Testis (tissue), 2 donors: ENCODE measurements at regions not wholly inside any gene's neighbourhood (a gene's known extent, or its start where the extent isn't known, plus 50 kb on each side); places are given as distances from the start of the nearest gene placed in this dataset.

Experiments
- DNase-seq: peaks from one replicate; pipeline ENCODE4 v3.0.0-alpha.2; 2019
- H3K27ac ChIP-seq, 2 donors: fragments of 200-600 bp; sonication (generic); one replicate each; pipeline ENCODE4 v1.5.1; 2019
- H3K27me3 ChIP-seq: fragments of 200-600 bp; sonication (generic); one replicate; pipeline ENCODE4 v1.5.1; 2019
- H3K36me3 ChIP-seq: fragments of 200-600 bp; sonication (generic); one replicate; pipeline ENCODE4 v1.5.1; 2017; ENCODE audit warnings: low read depth; ENCODE audit errors: missing control alignments
- H3K4me1 ChIP-seq: fragments of 200-600 bp; sonication (generic); one replicate; pipeline ENCODE4 v1.5.1; 2019
- H3K4me3 ChIP-seq, 2 donors: fragments of 200-600 bp; sonication (generic); one replicate each; pipeline ENCODE4 v1.5.1; 2017 to 2019
- H3K9me3 ChIP-seq: fragments of 200-600 bp; sonication (generic); one replicate; pipeline ENCODE4 v1.5.1; 2017
- CTCF ChIP-seq, 3 experiments: fragments of 450-650 bp in 2 of 3; fragments of 200-600 bp in 1 of 3; sonication (generic) in 1 of 3; IDR thresholded peaks; one replicate each; pipeline ENCODE4 v1.5.1; 2016 to 2019; ENCODE audit warnings: antibody characterized with exemption in 3 of 3, mild to moderate bottlenecking in 2 of 3, moderate library complexity in 1 of 3
- POLR2A ChIP-seq: fragments of 450-650 bp; IDR thresholded peaks from one replicate; pipeline ENCODE4 v1.6.1; 2017; ENCODE audit warnings: antibody characterized with exemption, mild to moderate bottlenecking, moderate library complexity
- WGBS, 2 donors: methylation state at CpG; one replicate each; pipeline ENCODE4 v1.1.5; 2018; 5-methylcytosine and 5-hydroxymethylcytosine counted together
- intact Hi-C: fragments of 100-400 bp; cut with DNase I; formaldehyde crosslinking; loops from one replicate; pipeline ENCODE4 v1.15.1; 2023; ENCODE audit warnings: low total_unique reads

- WGBS, 2 donors: 88 to 93% methylated on average over 7 to 10 of the region's 10 CpGs
- no peaks in the 10 kb centered on the region for H3K9me3 ChIP-seq
- no peak for TF ChIP-seq CTCF (IDR thresholded peaks at IDR 0.05)
- TF ChIP-seq POLR2A: no peak
- DNase-seq: no peak
- H3K4me1 ChIP-seq: no peaks in the 10 kb centered on the region
- no peak overlapping the region for H3K27ac ChIP-seq
- no peaks in the 10 kb centered on the region for H3K27me3 ChIP-seq
- no peaks in the 10 kb centered on the region for H3K36me3 ChIP-seq
- intact Hi-C loops: no loop called here
- H3K4me3 ChIP-seq: no peak overlapping the region
Observed at GRCh38 chr10:6327961-6328698, 125.4 kb downstream of the PFKFB3 start.

GRCh38 chr10:6328699-6329423, 126.1 kb downstream of the PFKFB3 start:
- H3K27me3 ChIP-seq: no peaks in the 10 kb centered on the region
- no peaks in the 10 kb centered on the region for H3K36me3 ChIP-seq
- TF ChIP-seq CTCF (IDR thresholded peaks at IDR 0.05): no peak
- no peak for TF ChIP-seq POLR2A
- 88 to 92% methylated on average over 11 of the region's 11 CpGs for whole genome bisulfite sequencing, 2 donors
- H3K27ac ChIP-seq: no peak overlapping the region
- H3K4me3 ChIP-seq: no peak overlapping the region
- H3K4me1 ChIP-seq: no peaks in the 10 kb centered on the region
- no peak for DNase-seq
- H3K9me3 ChIP-seq: no peaks in the 10 kb centered on the region
- intact Hi-C loops: no loop called here

- no peaks in the 10 kb centered on the region for H3K36me3 ChIP-seq
- no peak overlapping the region for H3K27ac ChIP-seq
- intact Hi-C loops: no loop called here
- WGBS, 2 donors: 69 to 90% methylated on average over 3 to 4 of the region's 4 CpGs
- DNase-seq: no peak
- no peak overlapping the region for H3K4me3 ChIP-seq
- no peaks in the 10 kb centered on the region for H3K9me3 ChIP-seq
- H3K27me3 ChIP-seq: no peaks in the 10 kb centered on the region
- TF ChIP-seq POLR2A (no peak), CTCF (IDR thresholded peaks at IDR 0.05) (no peak)
- no peaks in the 10 kb centered on the region for H3K4me1 ChIP-seq
Observed at GRCh38 chr10:6333086-6333485, 130.4 kb downstream of the PFKFB3 start.

GRCh38 chr10:6333973-6334372, 131.2 kb downstream of the PFKFB3 start:
- 94 to 97% methylated on average over 2 of the region's 2 CpGs for WGBS, 2 donors
- intact Hi-C loops: no loop called here
- DNase-seq: no peak

More at GRCh38 chr10:6333973-6334372, 131.2 kb downstream of the PFKFB3 start:
- Histone ChIP-seq H3K36me3 (no peaks in the 10 kb centered on the region), H3K27ac (no peak overlapping the region), H3K27me3 (no peaks in the 10 kb centered on the region), H3K4me1 (no peaks in the 10 kb centered on the region), H3K4me3 (no peak overlapping the region), H3K9me3 (no peaks in the 10 kb centered on the region)
- TF ChIP-seq POLR2A: no peak
- TF ChIP-seq CTCF (IDR thresholded peaks at IDR 0.05): no peak
